GM18858 (cell line): ENCODE measurements at regions not wholly inside any gene's neighbourhood (a gene's known extent, or its start where the extent isn't known, plus 50 kb on each side); places are given as distances from the start of the nearest gene placed in this dataset.
"Not testable (repeated sequence)": the region's sequence is repeated elsewhere in the genome, so short reads cannot be mapped to it uniquely, and the experiment has no call there.

Source experiments
- ATAC-seq: cut with Tn5 transposase; IDR thresholded peaks from one replicate; pipeline ENCODE4 v1.9.1; 2021; ENCODE audit not compliant: unreplicated experiment

GRCh38 chr6:33896391-33897188 lies 92.8 kb upstream of the MLN start:
- ATAC-seq = no peak

GRCh38 chr6:33895988-33896387 lies 92.2 kb upstream of the MLN start:
- no peak for ATAC-seq

- no peak for ATAC-seq
Measured at GRCh38 chr6:33895296-33895695, 91.5 kb upstream of the MLN start.

GRCh38 chr6:33894438-33894837 lies 90.6 kb upstream of the MLN start:
- ATAC-seq = no peak

GRCh38 chr6:33892581-33893346 lies 89.0 kb upstream of the MLN start:
- ATAC-seq = no peak

- no peak for ATAC-seq
Measured at GRCh38 chr6:33888664-33889200, 84.9 kb upstream of the MLN start.

- no peak for ATAC-seq
Measured at GRCh38 chr6:33888183-33888582, 84.4 kb upstream of the MLN start.

GRCh38 chr6:33886673-33887144 lies 82.9 kb upstream of the MLN start:
- no peak for ATAC-seq

- ATAC-seq = no peak
Measured at GRCh38 chr6:33885132-33886057, 81.6 kb upstream of the MLN start.

- ATAC-seq = not testable (repeated sequence)
Measured at GRCh38 chr6:33883621-33884020, 79.8 kb upstream of the MLN start.

- no peak for ATAC-seq
Measured at GRCh38 chr6:33882154-33882553, 78.4 kb upstream of the MLN start.

- ATAC-seq = no peak
Measured at GRCh38 chr6:33880766-33881165, 77.0 kb upstream of the MLN start.

GRCh38 chr6:33880104-33880678 lies 76.4 kb upstream of the MLN start:
- no peak for ATAC-seq

GRCh38 chr6:33878562-33878961 lies 74.8 kb upstream of the MLN start:
- no peak for ATAC-seq

GRCh38 chr6:33877982-33878535 lies 74.3 kb upstream of the MLN start:
- no peak for ATAC-seq

GRCh38 chr6:33875696-33876095 lies 71.9 kb upstream of the MLN start:
- ATAC-seq = no peak

- no peak for ATAC-seq
Measured at GRCh38 chr6:33875141-33875581, 71.4 kb upstream of the MLN start.

- ATAC-seq = no peak
Measured at GRCh38 chr6:33874136-33874760, 70.4 kb upstream of the MLN start.

GRCh38 chr6:33872761-33873160 lies 69.0 kb upstream of the MLN start:
- ATAC-seq = no peak
